ENCODE measurements at regions not wholly inside any gene's neighbourhood (a gene's known extent, or its start where the extent isn't known, plus 50 kb on each side); places are given as distances from the start of the nearest gene placed in this dataset.

GRCh38 chr16:48076455-48077012, 79.3 kb downstream of the ABCC12 start:
- POLR2A ChIA-PET = no interaction called here
- Histone ChIP-seq H4K20me1 (ENCODE audit: insufficient read depth, low read length) (no peaks in the 10 kb centered on the region), H3K4me2 (ENCODE audit: low read length) (no peak overlapping the region), H3K79me2 (ENCODE audit: insufficient read depth, low read depth, low read length) (no peaks in the 10 kb centered on the region), H3K4me1 (ENCODE audit: insufficient read depth, low read length, poor library complexity, severe bottlenecking) (no peaks in the 10 kb centered on the region), H3K27ac (ENCODE audit: low read depth, low read length, poor library complexity, severe bottlenecking) (no peak overlapping the region), H3K4me3 (ENCODE audit: low read depth, low read length, poor library complexity, severe bottlenecking) (no peak overlapping the region), H3K9me2 (ENCODE audit: insufficient read depth, low read length) (no peaks in the 10 kb centered on the region), H3K9me3 (ENCODE audit: low read length) (no peaks in the 10 kb centered on the region), H3K36me3 (ENCODE audit: insufficient read depth, low read length) (no peaks in the 10 kb centered on the region), H2AFZ (ENCODE audit: low read length) (no peak overlapping the region)
- CTCF ChIA-PET (ENCODE audit: unreplicated experiment) = no interaction called here
- DNase-seq (ENCODE audit: low spot score) = no peak
- intact Hi-C loops (cut with micrococcal nuclease; ENCODE audit: unreplicated experiment) = no loop called here
- no peak for TF ChIP-seq EZH2phosphoT487 (IDR thresholded peaks at IDR 0.05; ENCODE audit: borderline replicate concordance, low read depth, low read length)
- no peak for TF ChIP-seq CTCF (conservative IDR thresholded peaks at IDR 0.05; ENCODE audit: low read length)
- BruUV-seq (replicated peaks) = no TSS peak

GRCh38 chr16:48075398-48075797, 80.4 kb downstream of the ABCC12 start:
- no peak for TF ChIP-seq CTCF (conservative IDR thresholded peaks at IDR 0.05; ENCODE audit: low read length)
- TF ChIP-seq EZH2phosphoT487 (IDR thresholded peaks at IDR 0.05; ENCODE audit: borderline replicate concordance, low read depth, low read length) = no peak
- no peaks in the 10 kb centered on the region for H3K36me3 ChIP-seq (ENCODE audit: insufficient read depth, low read length)
- H3K79me2 ChIP-seq (ENCODE audit: insufficient read depth, low read depth, low read length) = no peaks in the 10 kb centered on the region
- H3K9me2 ChIP-seq (ENCODE audit: insufficient read depth, low read length) = no peaks in the 10 kb centered on the region
- no peak overlapping the region for H3K4me3 ChIP-seq (ENCODE audit: low read depth, low read length, poor library complexity, severe bottlenecking)
- intact Hi-C loops (cut with micrococcal nuclease; ENCODE audit: unreplicated experiment) = no loop called here
- H3K9me3 ChIP-seq (ENCODE audit: low read length) = no peaks in the 10 kb centered on the region
- ChIA-PET POLR2A (no interaction called here), CTCF (ENCODE audit: unreplicated experiment) (no interaction called here)
- DNase-seq (ENCODE audit: low spot score) = no peak
- no TSS peak for BruUV-seq (replicated peaks)
- no peak overlapping the region for H2AFZ ChIP-seq (ENCODE audit: low read length)
- H4K20me1 ChIP-seq (ENCODE audit: insufficient read depth, low read length) = no peaks in the 10 kb centered on the region
- H3K4me2 ChIP-seq (ENCODE audit: low read length) = no peak overlapping the region
- no peaks in the 10 kb centered on the region for H3K4me1 ChIP-seq (ENCODE audit: insufficient read depth, low read length, poor library complexity, severe bottlenecking)
- H3K27ac ChIP-seq (ENCODE audit: low read depth, low read length, poor library complexity, severe bottlenecking) = no peak overlapping the region

- no peak overlapping the region for H3K4me2 ChIP-seq (ENCODE audit: low read length)
- ChIA-PET CTCF (ENCODE audit: unreplicated experiment) (no interaction called here), POLR2A (no interaction called here)
- no peak for TF ChIP-seq EZH2phosphoT487 (IDR thresholded peaks at IDR 0.05; ENCODE audit: borderline replicate concordance, low read depth, low read length)
- TF ChIP-seq CTCF (conservative IDR thresholded peaks at IDR 0.05; ENCODE audit: low read length) = no peak
- no peak overlapping the region for H3K27ac ChIP-seq (ENCODE audit: low read depth, low read length, poor library complexity, severe bottlenecking)
- H3K36me3 ChIP-seq (ENCODE audit: insufficient read depth, low read length) = no peaks in the 10 kb centered on the region
- no peak for DNase-seq (ENCODE audit: low spot score)
- no peaks in the 10 kb centered on the region for H3K9me2 ChIP-seq (ENCODE audit: insufficient read depth, low read length)
- no peaks in the 10 kb centered on the region for H3K79me2 ChIP-seq (ENCODE audit: insufficient read depth, low read depth, low read length)
- H3K9me3 ChIP-seq (ENCODE audit: low read length) = no peaks in the 10 kb centered on the region
- BruUV-seq (replicated peaks) = no TSS peak
- no peak overlapping the region for H3K4me3 ChIP-seq (ENCODE audit: low read depth, low read length, poor library complexity, severe bottlenecking)
- H2AFZ ChIP-seq (ENCODE audit: low read length) = no peak overlapping the region
- no peaks in the 10 kb centered on the region for H4K20me1 ChIP-seq (ENCODE audit: insufficient read depth, low read length)
- no peaks in the 10 kb centered on the region for H3K4me1 ChIP-seq (ENCODE audit: insufficient read depth, low read length, poor library complexity, severe bottlenecking)
- intact Hi-C loops (cut with micrococcal nuclease; ENCODE audit: unreplicated experiment) = no loop called here
Measured at GRCh38 chr16:48067388-48067787, 88.4 kb downstream of the ABCC12 start.

All from OCI-LY7 (cell line).